ENCODE measurements at regions not wholly inside any gene's neighbourhood (a gene's known extent, or its start where the extent isn't known, plus 50 kb on each side); places are given as distances from the start of the nearest gene placed in this dataset.

DNA sequence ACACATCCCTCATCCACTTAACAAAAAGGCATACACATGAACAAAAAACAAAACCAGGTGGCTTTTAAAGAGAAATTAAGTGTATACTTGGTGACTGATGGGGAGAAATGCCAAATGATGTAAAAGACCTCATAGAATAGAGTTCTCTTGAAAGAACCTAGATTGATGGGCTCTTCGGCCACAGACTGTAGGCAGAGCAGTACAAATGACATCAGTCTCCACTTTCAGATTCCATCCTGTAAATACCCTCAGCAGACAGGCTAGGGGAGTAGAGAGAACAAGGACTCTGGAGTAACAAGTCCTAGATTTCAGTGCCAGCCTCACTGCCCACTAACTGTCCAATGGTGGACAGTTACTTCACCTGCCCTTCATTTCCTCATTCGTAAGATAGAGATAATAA is 203.8 kb downstream of the MZT1 start:
- no peak for DNase-seq

DNA sequence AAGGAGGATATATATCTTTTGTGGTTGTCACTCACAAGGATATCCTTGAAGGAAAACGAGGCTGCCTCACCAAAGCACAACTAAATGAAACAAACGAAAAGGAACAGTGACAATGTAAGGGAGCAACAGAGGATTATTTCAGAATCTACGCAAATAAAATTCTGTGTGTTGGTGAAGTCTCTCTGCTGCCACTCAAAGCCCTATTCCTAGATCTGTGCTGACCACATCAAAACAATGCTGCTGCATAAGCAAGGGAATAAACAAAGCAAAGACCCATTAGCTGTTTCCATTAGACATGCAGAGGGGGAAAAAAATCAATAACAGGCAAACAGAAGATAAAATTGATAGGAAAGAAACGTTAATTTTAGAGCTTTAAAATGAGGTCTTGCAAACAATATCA is 204.4 kb downstream of the MZT1 start:
- no peak for DNase-seq

DNA sequence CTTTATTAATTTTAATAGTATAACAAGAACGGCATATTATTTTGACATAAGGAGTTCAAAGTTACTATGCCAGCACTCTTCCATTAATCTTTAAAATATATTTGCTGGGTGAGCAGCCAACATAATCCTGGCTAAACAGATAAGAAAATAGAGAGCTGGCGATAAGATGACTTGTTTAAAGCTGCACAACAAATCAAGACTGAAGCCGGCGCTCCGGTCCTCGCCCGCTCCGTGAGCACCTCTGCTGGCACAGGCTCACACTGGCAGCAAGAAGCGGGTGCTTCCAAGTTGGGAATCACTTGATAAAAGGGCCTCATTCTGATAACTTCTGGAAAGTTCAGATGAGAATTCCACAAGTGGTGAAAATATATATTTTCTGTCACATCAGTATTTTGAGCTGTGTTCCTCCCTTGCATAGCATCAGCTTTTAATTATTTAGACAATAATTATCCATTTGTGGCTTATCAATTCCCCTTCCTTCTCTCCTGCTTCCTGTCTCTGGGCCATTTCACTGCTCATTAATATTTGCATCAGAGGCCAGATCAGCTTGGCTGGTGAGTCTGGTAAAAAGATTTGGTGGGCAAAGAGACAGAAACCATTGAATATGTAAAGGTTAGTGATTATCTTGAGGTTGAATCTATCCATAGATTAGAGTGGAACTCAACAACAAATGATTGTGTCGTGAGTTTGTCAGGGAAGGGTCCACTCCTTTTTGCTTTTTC is 205.3 kb downstream of the MZT1 start:
- no peak for DNase-seq

DNA sequence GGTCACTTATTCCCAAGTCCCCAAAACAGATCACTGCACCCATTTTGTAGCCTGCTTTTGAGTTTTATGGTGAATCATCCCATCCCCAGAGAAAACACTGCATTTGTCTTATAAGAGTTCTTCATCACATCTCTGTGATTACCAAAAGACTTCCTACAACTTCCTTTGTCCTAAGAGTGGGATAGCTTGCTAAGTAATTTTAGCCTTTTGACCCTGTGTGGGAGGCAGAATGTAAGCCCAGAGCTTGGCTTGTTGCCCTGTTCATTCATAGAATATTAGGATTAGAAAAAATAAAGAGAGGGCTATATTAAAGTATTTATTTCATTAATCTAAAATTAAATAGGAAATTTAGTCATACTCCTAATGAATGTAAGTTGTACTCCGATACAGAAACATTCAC is 213.3 kb downstream of the MZT1 start:
- no peak for DNase-seq

DNA sequence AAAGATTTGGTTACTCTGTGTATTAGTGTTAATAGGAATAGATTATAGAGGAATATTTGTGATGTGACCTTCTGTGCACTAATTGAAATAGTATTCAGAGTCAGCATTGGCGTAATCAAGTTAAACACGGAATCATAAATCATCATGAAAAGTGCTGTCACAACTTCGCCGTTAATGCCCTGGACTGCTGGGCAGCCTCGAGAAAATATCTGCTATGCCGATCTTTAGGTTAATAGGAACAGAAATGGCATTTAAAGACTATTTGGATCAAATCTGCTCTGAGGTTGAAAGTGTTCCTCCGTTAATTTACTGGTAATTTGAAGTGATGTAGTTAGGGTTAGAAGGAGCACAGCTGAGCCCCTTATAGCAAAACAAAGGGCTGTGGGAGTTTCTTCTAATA is 219.0 kb downstream of the MZT1 start:
- DNase-seq, result no peak

DNA sequence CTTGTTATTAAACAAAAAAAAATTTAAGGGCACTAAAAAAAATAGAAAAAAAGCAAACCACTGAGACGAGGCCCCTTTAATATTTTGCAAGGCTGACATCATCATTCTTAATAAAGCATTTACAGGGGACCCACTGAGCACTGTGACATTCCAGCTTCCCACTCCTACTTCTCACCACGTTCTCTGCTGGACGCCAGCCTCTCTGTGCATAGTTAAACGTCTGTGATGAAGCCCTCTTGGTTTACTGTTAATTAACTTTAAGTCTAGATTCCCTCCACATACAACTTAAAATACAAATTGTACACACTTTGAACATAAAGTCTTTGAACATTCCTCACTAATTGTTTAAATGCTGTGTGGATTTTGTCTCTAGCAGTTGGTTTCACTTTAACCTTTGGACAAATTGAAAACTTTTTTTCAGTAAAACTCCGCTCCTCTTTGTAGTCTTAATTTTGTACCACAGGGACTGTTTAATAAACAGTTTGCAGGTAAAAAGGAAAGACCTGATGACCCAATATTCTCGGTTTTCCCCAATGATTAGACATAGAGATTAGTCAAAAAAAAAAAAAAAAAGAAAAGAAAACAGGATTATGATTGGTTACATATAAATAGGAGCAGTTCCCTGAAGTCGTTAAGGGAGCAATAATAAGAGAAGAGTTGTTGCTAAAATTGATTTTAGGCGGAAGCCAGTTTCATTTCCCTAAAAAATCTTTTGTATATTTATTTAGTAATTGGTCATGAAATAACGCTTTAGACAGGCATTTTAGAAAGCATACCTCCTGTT is 219.8 kb downstream of the MZT1 start:
- DNase-seq, result no peak

DNA sequence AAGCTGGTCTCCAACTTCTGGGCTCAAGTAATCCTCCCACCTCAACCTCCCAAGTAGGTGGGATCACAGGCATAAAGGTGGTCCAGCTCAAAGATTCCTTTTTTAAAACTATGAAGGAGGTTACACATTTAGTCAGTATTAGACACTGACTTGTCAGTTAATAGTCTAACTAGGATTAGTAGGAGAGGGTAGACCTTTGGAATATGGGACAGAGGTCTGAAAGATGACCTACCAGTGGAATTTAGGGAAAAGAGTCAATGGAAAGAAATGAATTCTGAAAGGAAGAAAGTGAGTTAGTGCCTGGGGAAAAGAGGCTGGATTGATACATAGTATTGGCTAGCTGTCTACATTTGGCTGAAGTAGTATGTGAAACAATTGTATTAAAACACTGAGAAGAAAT is 220.7 kb downstream of the MZT1 start:
- no peak for DNase-seq

DNA sequence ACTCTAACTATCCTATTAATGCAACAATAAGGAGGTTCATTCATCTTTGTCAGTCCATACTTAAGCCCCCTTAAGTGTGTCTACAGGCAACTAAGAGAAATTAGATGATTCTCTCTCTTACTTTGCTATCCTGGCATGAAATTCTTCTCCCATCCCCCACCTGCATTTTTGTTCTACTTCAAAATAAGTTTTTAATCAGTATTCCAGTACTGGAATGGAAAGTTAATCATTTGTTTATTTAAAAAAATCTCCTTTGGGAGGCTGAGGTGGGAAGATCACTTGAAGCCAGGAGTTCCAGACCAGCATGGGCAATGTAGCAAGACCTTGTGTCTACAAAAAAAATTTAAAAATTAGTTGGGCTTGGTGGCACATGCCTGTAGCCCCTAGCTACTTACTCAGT is 222.1 kb downstream of the MZT1 start:
- DNase-seq, result no peak

DNA sequence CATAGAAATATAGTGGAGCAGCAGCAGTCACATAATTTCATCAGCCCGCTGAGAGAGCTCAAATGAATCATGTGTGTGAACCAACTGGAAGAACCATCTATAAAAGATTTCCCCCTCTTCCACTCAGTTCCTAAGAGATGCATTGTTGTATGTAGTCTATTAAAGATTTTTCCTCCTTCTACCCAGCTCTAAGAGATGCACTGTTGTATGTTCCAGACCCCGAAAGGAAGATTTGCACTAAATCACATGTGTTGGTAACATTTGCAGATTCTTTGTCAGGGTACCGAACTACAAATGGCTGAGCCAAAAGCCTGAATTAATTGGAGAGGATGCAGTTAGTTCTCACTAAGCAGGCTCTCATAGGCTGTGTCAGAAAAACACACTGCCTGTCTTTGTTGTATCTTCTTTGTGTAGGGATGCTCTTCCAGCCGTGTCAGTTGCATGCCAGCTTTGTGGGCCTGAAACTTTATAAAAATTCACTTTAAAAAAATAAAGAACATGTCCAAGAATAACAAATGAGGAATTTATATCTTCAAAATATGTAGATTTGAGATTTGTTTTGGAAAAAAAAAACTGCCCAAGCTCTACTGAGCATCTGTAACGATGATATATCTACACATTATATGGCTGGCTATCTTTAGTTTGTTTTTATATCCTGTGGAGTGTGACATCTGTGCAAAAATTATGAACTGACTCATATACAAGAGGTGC is 223.1 kb downstream of the MZT1 start:
- DNase-seq, result no peak

DNA sequence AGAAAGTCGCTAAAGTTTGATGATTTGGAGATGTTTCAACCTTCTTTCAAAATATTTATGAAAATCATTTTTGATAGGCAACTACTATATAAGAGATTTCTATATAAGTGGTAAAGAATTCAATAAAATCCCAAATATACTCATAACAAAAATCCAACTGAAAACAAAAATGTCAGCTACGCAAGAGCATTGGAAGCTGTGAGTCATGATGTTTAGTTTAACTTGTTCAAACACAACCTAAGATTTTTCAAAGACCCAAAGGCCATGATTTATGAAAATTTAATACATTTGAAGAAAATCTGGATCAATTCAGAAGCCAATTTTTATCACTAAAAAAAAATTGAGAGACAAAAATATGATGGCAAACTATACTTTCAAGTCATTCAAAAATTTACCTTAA is 226.6 kb downstream of the MZT1 start:
- no peak for DNase-seq

DNA sequence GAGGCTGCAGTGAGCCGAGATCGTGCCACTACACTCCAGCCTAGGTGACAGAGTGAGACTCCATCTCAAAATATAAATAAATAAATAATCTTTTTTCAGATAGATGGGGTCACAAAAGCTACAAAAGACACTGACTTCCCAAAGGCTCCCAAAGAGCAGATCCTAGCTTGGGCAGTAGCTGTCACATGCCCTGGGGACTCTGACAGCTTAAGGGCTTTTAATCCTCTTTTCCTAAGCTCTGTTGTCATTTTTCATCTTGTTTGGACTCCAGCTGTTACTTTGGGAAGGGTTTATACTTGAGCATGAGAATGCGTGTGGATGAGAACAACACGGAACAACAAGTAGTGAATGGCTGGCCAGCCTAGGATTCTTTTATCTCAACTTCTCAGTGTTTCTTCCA is 231.7 kb downstream of the MZT1 start:
- no peak for DNase-seq

DNA sequence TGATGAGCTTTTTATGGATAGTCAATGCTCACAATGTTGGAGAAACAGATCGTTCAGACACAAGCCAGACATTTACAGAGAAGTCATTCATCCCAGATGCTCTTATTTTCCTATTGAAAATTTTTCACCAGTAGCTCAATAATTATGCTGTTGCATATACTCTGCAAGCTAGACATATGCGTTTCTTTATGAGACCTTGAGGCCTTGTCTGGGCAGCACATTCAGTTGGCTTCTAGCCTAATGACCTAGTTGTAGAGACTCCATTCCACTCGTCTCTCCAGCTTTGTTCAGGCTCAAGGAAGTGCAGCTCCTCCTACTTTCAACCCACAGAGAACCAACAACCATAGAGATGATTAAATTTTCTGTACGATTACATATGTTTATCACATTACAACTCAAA is 237.7 kb downstream of the MZT1 start:
- no peak for DNase-seq

DNA sequence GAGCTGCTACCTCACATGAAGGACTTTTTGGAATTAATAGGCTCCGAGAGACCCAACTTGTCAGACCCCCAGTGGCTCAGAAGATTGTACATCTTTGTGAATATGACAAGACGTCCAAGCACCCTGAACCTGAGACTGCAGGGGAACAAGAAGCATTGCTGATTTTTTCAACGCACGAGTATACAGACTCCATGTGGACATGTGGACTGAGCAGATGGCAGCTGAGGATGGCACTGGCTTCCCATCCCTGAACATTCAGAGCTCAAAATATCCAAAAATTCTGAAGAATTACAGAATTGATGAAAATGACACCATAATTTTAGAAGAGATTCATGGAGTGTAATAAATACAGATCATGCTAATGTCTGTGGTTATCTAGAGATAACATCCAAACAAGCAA is 254.1 kb downstream of the MZT1 start:
- no peak for DNase-seq

DNA sequence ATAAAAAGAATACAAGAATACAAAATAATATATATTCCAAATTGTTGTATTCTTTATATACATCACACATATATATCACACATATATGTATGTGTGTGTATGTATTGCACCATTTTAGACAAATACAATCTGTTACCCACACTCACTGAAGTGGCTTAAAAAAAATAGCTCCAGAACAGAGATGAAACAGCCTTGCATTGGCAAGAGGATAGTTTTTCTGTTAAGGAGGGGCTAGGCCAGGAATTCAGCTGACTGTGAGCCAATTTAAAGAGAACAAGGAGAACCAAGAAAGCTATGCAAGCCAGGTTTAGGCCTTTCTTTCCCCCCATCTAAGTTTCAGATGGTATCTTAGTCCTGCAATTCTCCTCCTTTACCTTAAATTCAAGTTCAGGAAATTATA is 257.5 kb downstream of the MZT1 start:
- DNase-seq, result no peak

DNA sequence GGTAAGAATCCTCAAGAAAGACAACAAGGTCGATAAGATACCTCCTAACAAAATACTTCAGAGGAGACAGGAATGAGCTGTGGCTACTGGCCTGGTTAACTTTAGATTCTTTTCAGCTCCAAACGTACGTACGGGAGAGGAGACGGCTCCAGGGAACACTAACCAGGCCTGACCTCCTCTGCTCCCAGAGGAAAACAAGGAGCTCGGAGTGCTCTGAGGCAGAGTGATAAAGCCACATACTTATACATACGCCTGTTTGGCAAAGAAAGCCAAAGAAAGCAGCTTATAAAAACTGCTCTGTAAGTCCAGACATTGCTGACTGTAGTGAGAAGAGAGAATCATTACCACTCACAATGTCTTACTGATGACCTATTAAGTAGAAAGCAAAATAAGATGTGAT is 263.9 kb downstream of the MZT1 start:
- no peak for DNase-seq

DNA sequence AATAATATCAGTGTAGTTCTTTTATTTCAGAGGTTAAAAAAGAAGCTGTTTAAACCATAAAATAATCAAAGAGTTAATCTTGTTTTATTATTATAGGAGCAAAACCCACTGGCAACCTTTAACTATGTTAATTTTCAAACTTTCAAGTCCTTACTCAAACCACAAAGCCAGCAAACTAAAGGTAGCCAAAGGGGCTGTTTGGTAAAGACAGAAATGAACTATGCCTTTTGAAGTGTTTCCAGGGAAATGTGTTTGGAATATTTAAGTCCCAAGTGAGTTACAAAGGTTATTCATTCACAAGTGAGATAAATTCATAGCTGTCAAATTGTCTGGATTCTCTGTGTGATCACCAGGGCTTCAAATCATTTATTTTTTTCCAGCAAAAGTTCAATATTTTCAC is 264.7 kb downstream of the MZT1 start:
- no peak for DNase-seq

DNA sequence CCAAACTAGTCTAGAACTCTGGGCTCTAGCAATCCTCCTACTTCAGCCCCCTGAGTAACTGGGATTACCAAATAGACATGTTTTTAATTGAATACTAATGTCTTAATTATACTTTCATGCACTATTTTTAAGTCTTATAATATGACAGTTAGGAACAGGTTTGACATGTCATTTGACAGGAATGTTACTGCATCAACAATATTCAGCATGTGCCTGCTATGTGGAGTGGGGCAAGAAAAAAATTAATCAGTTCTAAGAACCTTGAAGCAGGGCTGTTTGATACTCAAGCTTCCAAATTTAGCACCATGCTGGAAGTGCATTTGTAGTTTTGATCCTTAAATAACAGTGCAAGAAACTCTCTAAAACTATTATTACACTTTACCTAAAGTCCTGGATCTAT is 265.3 kb downstream of the MZT1 start:
- DNase-seq, result no peak

DNA sequence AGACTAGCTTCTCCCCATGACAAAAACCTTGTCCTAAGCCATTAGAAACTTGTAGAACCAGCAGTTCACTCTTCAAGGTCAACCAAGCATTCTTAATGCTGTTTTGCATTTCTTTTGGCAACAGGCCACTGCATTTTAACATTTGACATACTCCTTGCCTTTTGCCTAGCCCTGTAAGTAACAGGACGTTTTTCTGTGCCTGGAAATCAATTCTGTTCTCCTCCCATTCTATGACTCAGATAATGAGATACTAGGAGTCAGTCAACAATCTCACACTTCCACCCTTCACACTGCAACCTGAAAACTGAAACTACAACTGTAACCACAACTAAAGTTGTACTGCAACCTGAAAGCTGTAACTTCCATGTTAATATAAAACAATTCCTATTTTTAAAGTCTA is 268.7 kb downstream of the MZT1 start:
- no peak for DNase-seq

DNA sequence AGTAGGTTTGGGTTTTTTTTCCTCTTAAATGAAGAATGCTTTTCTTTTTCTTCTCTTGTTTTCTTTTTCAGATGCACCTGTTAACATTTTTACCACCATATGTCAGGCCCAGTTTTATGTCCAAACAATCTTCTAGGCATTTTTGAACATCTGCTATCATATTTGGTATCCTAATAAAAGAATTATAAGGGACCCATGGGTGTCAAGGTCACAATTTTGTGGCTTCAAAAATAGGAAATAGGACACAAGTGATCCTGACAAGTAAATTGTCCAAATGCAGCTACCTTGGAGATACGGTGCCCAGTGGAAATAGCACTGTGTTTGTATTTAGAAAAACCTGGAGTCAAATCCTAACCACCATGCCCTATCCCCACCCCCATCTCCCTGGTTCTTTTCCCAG is 270.3 kb downstream of the MZT1 start:
- DNase-seq, result no peak

DNA sequence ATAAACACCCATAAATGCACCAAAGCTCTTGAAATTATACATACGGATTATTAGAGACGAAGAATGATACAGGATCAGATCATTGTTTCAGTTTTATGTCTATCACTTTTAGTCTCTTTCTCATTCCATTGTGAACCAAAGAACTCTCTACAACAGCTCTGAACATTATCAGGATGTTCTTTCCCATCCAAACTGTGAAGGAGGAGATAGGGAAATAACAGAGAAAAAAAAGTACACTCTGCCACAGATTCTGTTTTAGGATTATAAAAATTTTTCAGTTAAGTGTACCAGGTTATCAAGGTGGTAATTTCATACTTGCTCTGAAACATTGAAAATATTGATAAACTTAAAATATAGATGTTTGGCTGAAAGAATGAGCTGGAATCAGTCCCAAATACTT is 270.9 kb downstream of the MZT1 start:
- DNase-seq, result no peak

DNA sequence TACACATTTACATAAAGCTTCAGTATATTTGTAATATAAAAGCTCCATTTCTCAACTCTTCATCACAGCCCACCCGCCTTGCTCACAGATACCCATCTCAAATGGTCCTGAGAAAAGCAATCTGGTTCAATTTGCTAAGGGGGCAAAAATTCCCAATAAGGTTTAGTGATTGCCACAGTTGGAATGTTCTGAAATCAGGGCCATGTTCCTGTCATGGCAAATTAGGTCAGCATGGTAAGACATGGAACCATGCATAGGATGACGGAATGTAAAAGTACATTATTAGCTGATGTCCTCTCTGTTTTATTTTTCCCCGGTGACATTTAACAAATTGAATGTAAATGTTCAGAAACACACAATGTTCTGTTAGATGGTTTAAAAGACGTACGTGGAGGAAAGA is 274.3 kb downstream of the MZT1 start:
- DNase-seq, result no peak

DNA sequence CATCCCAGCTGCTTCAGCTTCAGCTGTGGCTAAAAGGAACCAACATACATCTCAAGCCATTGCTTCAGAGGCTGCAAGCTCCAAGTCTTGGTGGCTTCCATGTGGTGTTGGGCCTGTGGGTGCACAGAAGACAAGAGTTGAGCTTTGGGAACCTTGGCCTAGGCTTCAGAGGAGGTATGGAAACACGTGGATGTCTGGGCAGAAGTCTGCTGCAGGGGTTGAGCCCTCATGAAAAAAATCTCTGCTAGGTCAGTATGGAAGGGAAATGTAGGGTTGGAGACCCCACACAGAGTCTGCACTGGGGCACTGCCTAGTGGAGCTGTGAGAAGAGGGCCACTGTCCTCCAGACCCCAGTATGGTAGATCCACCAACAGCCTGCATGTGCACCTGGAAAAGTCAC is 279.3 kb downstream of the MZT1 start:
- no peak for DNase-seq

DNA sequence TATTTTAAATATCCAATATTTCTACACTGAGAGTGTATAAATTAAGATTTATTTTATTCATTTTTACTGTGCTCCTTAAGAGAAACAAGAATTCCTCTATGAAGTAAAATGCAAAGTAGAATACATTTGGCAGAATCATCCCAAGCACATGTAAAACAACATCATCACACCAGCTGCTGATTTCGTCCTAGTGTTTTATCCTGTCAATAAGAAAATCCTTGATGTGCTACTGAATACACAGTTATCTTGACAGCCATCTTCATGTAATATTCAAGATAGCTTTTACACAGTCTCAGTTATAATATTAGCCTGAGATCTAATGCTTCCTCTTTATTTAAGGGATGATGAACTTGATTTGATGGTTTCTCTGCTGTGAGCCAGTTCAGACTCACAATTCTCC is 282.4 kb downstream of the MZT1 start:
- DNase-seq, result no peak

DNA sequence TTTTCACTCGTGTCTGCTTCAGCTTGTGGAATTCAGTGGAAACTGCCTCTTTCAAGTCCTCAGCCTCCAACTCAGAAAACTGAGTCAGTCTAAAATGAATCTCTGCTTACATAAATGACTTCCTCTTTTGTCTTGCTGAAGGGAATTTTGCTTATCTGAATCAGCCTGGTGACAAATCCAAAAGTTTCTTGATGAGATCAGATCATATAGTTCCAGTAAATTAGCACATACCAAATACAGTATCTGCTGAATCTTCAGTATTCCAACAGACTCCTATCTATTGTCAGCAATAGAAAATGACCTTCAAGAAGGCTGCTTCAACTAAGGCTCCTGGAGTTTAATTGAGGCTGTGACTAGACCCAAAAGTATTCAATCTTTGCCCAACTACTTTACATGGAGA is 290.0 kb downstream of the MZT1 start:
- no peak for DNase-seq
